HG03025 (cell line): ENCODE measurements at regions not wholly inside any gene's neighbourhood (a gene's known extent, or its start where the extent isn't known, plus 50 kb on each side); places are given as distances from the start of the nearest gene placed in this dataset.
"Not testable (repeated sequence)": the region's sequence is repeated elsewhere in the genome, so short reads cannot be mapped to it uniquely, and the experiment has no call there.

ENCODE experiments used
- ATAC-seq: cut with Tn5 transposase; IDR thresholded peaks from one replicate; pipeline ENCODE4 v1.9.1; 2021; ENCODE audit warnings: mild to moderate bottlenecking, moderate library complexity; ENCODE audit not compliant: unreplicated experiment, low FRiP score

DNA sequence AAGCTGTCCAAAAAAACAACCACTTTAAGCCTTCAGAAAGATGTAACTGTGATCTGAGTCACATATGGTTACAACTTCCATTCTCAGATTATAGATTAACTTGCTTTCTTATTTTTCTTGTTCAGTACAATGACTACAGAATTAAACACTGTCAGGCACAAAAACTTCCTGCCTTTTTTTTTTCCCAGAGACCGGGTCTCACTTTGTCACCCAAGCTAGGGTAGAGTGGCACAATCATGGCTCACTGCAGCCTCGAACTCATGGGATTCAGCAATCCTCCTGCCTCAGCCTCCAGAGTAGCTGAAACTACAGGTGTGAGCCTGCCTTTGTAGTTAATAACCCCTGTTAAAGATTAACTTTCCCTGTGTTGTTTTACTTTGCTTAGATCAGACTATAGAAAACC, 163.2 kb downstream of the AVL9 start:
- ATAC-seq: no peak

DNA sequence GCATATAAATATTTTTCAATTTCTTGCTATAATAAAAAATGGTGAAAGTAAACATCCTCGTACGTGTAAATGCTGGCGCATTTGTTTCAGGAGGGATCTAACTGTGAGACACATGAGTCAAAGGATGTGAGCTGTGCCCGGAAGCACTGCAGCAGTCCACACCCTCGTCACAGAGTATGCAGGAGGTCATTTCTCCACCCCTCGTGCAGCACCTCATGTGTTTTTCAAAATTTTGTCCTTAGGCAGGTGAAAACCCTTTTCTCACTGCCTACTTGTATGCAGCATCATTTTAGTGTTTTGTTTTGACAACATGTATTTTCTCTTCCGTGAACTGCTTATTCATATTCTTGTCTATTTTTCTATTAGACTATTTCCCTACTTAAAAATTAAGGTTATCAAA, 162.7 kb downstream of the AVL9 start:
- ATAC-seq: no peak

DNA sequence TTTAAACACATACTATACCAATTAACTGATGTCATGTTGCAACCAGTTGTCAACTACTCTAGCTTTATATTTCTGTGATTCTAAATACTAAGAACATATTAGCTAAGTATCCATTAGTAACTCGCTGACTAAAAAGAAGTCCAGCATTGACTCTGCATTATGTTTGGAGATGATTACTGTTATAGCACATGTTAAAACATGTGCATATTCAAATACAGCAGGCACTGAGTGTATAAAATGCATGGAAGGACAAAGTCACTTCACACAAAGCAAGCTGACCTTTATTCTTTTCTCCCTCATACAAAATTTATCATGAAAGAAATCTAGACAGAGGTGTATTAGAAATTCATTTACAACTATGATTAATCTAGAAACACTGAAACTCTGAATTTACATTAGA, 159.3 kb downstream of the AVL9 start:
- ATAC-seq: not testable (repeated sequence)

DNA sequence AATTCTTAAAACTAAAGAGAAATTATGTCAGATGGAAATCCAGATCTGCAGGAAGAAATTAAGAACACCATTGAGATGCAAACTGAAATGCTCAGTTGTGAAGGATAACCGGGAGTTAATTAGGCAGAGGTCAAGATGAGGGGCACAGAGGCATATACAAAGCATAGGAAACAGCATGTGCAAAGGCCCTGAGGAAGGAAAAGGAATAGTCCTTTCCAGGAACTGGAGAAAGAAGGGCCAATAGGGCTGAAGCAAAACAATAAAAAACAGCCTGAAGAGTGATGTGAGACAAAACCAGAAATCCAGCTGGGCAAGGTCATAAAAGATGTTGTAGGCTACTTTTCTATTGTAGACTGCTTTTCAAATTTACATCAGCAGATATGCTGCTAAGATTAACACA, 155.1 kb downstream of the AVL9 start:
- not testable (repeated sequence) for ATAC-seq

DNA sequence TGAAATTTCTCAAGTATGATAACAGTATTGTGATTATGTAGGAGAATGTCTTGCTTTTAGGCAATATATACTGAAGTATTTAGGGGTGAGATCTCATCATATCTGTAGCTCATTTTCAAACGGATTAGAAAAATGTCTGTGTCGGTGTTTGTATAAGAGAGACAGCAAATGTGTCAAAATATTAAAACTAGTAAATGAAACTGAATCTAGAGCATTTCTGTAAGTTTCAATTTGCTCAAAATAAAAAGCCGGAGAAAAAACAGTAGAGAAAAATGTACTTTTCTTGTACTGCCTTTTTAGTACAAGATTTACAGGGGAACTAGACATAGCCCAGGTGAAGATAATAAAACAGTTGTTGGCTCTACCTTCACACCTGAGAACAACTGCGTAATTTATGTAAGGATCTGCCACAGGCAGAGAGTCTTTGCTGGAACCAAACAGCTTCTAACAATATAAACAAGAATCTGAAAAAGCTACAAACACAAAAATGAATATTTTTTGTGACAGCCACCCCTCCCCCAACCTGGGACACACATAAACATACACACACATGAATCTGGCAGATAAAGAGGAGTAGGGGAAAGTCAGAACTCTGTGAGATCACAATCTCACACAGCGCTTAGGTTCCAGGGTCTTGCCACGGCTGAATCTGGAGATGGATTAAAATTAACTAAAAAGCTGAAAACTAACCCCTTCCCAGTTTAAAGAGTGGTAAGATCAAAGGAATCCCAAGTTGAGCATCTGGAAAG, 153.3 kb downstream of the AVL9 start:
- ATAC-seq: no peak

DNA sequence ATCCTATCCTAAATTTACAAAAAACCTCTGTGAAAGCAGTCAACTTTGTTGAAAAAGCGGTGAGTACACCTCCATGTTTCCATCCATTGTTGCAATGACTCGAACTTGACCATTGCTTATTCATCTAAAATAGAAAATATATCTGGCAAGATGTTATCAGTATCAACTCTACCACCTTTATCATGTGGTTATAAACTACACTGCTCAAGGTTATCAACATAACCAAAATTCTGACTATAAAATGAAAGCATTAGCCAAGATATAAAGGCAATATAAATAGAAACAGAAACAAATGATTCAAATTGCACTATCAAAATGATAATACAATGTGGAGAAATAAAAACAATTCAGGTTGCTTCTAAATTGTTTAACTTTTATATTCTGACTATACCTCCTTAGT, 150.0 kb downstream of the AVL9 start:
- ATAC-seq: not testable (repeated sequence)

DNA sequence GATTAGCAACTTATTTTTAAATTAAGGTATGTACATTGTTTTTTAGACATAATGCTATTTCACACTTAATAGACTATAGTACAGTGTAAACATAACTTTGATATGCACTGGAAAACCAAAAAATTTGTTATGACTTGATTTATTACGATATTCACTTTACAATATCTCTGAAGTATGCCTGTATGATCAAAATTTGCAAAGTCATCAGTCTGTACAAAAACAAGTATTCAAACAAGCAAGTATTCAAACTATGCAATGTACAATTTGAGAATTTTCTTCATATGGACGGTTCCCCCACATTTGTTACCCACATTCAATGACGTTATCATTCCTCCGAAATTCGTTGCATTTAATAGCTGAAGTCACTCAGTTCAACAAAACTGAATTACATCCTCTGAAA, 147.9 kb downstream of the AVL9 start:
- no peak for ATAC-seq

DNA sequence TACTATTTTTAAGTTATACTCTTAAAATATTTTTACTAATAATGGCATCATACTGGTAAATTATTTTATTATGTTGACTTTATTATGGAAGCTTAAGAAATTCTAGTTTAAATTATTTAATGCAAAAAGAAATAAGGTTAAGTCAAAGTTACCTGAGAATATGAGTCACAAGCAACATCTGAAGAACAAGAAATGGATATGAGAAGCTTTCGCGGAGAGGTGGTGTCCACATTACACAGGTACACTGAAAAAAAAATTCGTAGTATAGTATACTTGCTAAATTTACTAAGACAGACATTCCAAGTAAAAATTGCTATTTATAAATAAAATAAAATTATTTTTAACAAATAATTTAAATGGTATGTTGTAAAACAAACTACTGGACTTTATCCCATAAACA, 143.8 kb downstream of the AVL9 start:
- ATAC-seq: no peak

DNA sequence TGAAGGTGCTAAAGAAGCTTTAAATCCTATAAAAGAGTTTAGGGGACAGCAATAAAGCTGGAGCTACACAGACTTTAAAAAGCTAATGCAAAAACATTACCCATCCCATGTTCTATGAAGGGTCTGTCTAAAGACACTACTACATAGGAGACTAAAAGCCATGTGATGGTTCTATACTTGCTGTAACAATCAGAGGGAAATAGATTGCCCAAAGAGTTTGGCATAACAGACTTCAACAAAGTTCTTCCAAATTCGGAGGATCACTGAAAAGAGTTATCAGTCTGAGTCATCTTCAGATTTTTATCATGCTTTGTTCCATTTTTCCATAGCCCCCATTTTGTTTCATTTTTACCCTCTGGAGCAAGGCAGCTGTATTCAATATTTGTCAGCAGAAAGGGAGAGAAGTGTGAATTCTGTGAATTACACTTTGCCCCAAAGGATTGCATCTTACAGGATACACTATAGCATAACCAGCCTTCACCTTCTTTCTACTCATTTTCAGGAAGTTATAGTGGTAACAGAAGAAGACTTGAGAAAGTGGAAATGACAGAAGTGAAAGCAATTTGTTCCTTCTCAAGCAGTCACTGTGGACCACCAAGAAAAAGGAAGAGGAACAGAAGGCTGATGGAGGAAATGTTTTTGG, 143.3 kb downstream of the AVL9 start:
- peak; percentile 87 for ATAC-seq
